GM21360 (cell line): ENCODE measurements at regions not wholly inside any gene's neighbourhood (a gene's known extent, or its start where the extent isn't known, plus 50 kb on each side); places are given as distances from the start of the nearest gene placed in this dataset.
"Not testable (repeated sequence)": the region's sequence is repeated elsewhere in the genome, so short reads cannot be mapped to it uniquely, and the experiment has no call there.

Experiments
- ATAC-seq: cut with Tn5 transposase; IDR thresholded peaks from one replicate; pipeline ENCODE4 v1.9.1; 2021; ENCODE audit warnings: mild to moderate bottlenecking, moderate library complexity; ENCODE audit not compliant: unreplicated experiment

DNA sequence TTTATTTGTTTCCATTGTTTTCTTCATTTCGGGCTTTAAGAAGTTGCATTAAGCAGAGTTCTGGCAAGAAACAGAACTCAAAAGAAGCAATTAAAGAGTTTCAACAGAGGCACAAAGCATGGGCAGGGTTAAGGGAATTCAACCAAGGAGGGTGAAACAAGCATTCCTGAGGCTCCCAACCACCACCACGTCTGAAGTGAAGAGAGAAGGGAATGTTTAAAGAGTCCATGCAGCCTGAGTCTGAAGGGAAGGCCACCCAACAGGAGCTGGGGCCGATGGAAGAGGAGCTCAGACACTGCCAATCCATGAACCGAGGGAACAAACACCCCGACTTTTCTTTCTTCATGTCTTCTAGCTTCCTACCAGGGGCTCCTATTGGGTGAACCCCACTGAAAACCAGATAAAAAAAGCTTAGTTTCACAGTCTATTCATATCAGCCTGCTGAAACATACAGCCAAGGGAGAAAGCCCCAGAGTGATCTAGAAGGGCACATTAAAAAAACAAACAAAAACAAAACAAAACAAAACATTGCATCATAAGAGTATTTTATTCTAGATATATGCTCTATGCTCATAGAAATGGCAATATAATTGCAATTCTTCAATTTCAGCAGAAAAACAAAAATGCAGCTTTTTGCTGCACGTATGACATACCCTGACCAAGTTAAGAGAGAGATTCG, 592.1 kb downstream of the TTLL7 start:
- ATAC-seq, result not testable (repeated sequence)

DNA sequence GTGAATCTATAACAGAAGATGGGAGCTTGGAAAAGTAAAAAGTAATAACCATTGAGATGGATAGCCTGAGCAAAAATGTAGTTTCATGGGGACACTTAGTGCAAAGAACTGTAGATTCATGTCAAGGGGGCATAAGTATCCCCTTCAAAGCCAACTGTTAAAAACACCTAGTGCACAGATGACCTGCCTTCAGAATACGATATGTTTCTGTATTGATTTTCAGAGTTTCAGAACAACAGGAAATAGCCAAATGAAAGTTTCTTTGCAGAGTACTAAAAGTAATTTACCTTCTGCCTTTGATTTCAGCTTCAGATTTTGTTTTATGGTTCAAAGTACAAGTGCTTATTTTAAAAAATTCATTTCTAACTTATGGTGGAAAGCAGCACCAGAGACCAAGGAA, 593.1 kb downstream of the TTLL7 start:
- not testable (repeated sequence) for ATAC-seq

DNA sequence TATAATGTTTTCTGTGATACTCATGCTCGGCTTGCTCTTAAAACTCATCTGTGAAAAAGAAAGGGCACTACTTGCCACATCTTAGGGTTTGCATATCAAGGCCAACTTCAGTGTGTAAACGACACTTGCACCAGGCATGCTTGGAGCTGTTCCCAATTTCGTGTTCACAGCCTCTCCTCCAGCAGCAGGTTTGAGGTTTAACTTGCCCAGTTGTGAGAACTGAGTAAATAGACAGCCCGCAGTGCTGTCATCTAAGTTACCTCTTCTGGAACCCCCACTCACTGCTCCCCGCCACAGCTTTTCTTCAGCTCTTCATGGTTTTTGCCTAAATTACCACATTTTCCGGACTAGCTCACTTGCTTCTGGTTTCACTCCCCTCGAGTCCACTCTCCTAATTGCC, 595.4 kb downstream of the TTLL7 start:
- ATAC-seq, result not testable (repeated sequence)

DNA sequence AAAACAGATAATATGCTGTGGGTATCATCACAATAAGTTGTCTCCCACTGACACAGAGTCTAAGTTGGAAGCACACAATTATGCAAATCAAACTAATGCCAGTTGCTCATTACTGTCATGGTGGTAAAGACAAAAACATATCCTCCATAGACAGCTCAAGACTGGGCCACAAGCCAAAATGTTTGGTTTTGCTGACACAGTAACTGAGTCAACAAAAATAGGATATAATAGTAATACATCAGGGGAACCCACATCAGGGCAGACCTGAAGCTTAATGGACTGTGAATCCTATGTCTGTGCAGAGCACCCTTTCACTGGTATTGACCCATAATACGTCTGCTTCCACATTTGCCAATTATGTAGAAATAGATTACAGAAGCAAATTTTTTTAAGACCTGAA, 597.8 kb downstream of the TTLL7 start:
- ATAC-seq, result not testable (repeated sequence)

DNA sequence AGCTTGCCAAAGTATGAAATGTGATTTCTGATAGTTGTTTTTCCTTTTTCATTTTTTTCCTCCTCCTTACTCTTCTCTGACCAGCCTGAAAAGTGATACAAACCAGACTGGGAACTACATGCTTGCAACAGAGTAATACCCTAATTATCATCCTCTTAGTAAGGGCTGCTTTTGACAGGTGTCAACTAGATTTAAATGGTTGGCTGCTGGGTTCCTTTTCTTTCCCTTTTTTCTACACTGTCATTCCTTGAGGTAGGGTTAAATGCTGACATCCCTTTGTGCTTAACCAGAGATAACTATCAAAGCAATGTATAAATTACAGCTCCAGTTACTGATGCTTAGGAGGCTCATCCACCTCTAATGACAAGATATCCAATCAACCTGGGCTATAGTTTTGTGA, 598.8 kb downstream of the TTLL7 start:
- ATAC-seq, result not testable (repeated sequence)

DNA sequence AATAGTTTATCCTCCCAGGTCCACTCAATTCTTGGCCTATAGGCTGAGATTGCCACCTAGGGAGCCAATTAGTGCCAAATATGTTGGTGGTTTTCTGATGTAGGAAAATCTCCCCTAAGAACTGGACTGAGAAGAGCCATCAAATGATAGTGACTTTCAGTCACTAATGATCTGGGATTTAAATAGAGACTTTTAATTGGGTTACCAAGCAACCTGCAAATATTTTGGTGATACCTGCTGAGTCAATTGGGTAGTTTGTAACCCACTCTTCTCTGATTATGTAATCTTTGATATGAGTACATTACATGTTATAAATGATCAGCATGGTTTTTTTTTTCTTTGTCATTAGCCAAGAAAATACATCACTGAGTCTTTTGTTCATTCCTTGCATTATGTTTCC, 600.8 kb downstream of the TTLL7 start:
- not testable (repeated sequence) for ATAC-seq

DNA sequence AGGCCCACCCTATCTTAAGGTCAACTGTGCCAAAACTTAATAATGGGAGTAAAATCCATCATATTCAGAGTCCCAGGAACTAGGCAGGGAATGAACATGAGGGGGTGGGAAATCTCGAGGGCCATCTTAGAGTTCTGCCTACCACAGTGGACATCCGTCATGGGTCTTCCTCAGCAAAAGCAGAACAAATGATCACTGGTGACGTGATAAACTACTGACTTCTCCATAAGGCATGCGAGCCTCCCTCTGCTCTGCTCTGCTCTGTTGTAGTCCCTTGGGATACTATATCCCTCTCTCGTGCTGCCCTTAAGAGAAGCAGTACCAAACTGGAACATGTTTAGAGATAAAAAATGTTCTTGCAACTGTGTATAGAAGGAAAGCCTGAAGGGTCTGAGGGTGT, 603.8 kb downstream of the TTLL7 start:
- not testable (repeated sequence) for ATAC-seq

DNA sequence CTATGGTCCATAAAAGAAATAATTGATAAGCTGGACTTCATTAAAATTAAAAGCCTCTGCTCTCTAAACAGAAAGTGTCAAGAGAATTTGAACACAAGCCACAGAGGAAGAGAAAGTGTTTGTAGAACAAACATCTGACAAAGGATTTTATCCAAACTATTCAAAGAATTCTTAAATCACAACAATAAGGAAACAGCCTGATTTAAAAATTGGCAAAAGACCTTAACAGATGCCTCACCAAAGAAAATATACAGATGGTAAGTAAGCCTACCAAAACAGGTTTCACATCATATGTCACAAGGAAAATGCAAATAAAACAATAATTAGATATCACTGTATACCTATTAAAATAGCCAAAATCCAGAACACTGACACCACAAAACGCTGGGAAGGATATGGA, 612.0 kb downstream of the TTLL7 start:
- ATAC-seq, result not testable (repeated sequence)

DNA sequence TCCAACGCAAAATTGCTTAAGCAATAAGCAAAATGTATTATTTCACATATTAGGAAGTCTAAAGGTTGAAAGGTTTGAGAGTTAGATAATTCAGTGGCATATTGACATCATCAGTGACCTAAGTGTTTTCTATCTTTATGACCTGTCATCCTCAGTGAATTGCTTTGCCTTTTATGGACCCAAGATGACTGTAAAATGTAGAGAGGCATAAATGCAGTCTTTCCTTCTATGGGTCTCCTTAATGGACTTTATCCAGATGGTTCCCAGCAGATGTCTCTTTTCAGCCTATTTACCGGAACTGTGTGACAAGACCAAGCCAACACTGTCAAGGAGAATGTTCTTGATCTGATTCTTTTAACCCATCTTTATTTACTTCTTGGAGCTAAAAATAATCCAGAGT, 615.8 kb downstream of the TTLL7 start:
- not testable (repeated sequence) for ATAC-seq

DNA sequence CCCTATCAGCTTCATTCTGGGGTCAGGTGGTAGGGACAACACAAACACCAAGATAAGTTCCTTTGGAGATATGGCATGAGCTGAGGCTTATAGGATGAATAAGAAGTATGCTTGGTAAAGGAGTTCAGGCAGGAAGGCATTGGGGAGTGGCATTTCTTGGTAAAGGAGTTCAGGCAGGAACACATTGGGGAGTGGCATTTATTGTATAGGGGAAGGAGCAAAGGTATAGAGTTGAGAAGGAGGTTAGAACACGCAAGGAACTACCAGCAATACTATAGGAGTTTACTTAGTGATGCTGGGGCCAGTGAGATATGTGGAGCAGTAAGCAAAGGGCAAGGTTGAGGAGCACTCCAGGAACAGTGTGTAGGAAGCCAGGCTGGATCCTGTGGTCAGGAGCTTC, 625.9 kb downstream of the TTLL7 start:
- ATAC-seq, result not testable (repeated sequence)

DNA sequence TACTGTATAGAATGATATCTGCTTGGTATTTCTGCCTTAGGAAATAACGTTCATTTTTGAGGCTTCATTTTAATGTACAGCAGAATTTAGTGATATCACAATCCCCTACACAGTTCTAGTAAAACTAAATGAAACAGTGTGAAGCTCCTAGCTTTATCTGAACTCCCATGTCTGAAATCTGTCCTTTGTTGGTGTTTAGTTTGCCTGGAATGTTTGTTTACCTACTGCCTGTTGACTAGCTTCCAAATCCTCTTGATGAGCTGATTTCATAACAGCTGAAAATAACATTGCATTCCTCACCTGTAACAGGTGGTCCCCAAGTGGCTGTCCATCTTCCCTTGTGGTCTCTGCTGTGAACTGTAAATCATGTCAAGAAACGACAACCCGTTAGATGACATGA, 629.1 kb downstream of the TTLL7 start:
- not testable (repeated sequence) for ATAC-seq

DNA sequence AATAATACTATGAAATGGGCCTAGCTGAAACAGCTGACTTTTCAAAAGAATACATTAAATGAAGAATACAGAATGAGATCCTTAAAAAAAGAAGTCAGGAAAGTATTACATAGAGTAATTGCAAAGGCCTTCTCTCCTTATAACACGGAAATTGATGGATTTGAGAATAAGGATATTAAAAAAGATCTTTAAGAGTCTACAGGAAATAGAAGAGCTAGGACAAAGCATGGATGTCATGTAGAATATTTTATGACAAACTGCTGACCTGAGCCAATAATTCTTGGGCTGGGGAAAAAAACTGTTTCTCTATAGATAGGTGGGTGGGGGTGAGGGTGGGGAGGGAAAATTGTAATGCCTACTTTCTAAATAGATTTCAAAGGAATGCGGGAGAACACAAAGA, 633.6 kb downstream of the TTLL7 start:
- not testable (repeated sequence) for ATAC-seq

DNA sequence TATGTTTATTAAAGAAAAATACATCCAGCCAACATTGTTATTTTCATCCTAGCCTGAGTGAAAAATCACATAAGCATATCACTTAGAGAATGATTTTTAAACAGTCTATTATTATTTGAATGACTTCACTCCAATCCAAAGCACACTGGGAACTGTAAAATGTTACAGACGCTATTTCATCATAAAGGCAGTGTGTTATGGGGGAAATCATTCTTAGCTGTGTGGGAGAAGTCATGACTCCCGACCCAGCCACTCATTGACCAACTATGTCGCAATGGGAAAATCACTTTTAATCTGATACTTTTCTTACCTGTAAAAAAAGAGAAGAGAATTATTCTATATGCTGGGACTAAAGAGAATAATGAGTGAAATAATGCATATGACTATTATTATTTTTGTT, 653.6 kb downstream of the TTLL7 start:
- not testable (repeated sequence) for ATAC-seq

DNA sequence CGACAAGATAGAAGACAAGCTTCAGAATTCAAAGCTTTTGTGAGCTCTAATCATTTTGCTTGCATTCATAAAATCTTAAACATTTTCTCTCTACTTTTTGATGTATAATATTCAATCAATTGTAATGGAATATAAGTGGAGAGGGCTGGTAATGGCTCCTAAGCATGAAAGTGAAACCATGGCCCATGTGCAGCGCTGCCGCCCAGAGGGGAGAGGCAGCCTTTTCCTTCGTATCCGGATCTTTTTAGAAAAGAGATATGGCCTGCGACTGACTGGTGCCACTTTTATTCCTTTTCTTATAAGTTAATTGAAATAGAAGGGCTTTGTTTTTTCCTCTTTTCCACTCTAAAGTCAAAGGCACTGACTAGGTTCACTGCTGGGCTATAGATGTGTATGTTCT, 655.2 kb downstream of the TTLL7 start:
- ATAC-seq, result not testable (repeated sequence)

DNA sequence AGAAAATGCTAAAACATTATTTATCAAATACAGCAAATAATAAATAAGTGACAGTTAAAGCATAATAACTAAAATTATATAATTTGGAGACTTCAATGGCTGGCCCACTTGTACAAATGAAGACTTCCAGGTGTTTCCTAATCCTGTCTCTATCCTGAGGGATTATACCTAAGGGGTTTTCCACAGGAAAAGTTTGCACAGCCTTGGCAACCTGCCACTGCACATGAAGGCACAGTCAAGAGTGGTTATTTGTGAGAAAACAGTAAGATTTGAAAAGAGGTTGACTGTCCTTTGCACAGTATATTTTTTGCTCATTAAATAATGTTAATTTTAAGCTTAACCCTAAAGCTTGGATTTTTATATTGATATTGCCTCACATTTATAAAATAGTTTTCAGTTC, 655.9 kb downstream of the TTLL7 start:
- not testable (repeated sequence) for ATAC-seq

DNA sequence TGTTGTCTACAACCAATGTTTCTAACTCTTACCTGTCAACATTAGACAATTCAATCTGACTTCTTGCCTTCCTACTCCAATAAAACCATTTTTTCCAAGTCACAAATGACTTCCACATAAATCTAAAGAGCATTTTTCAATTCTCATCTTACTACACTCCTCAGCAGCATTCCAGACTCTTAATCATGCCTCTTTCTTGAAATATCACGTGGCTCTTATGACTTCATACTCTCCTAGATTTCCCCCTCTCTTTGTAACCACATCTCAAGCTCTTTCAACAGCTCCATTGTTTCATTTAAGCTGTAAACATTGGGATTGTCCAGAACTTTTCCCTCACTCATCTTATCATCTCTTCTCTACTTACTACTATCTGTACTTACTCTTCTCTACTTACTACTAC, 666.6 kb downstream of the TTLL7 start:
- not testable (repeated sequence) for ATAC-seq

DNA sequence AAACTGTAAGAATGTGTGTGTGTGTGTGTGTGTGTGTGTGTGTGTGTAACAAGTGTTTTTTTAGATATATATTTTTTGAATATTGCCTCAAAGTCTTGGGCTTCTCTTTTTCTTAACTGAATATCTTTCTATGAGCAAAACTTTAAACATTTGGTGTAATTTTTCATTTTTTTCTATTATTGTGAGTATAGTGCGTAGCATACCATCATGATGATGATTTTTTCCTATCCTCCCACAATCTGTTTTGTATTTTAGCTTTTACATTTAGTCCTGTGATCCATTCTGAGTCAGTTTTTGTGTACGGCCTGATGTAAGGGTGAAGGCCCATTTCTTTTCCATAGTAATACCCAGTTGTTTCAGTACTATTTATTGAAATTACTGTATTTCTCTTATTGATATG, 680.6 kb downstream of the TTLL7 start:
- no peak for ATAC-seq

DNA sequence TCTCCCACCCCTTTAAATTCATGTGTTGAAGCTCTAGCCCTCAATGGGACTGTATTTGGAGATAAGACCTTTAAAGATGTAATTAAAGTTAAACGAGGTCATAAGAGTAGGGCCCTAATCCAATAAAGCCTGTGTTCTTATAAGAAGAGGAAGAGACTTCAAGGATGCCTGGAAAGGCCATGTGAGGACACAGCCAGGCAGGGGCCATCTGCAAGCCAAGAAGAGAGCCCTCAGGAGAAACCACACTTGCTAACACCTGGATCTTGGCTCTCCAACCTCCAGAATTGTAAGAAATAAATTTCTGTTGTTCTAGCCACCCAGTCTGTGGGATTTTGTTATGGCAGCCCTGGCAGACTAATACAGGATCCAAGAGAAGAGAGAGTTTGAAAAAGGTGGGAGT, 683.5 kb downstream of the TTLL7 start:
- not testable (repeated sequence) for ATAC-seq

DNA sequence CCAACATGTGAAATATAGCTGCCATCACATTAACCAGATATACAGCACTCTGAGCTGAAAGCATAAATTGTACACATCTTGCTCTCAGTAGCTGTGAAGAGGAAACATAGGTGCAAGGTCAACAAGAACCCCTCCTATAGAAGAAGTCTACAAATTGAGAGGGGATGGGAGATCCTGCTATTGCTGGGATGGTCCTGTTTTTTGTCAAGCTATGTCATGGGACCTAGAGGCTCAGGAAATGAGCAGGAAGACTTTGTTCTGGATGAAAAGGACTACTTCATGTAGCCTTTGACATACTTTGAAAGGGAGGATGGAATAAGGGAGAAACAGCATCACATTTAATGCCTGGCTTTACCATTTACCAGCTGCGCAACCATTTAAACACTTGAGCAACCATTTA, 688.8 kb downstream of the TTLL7 start:
- ATAC-seq, result not testable (repeated sequence)

DNA sequence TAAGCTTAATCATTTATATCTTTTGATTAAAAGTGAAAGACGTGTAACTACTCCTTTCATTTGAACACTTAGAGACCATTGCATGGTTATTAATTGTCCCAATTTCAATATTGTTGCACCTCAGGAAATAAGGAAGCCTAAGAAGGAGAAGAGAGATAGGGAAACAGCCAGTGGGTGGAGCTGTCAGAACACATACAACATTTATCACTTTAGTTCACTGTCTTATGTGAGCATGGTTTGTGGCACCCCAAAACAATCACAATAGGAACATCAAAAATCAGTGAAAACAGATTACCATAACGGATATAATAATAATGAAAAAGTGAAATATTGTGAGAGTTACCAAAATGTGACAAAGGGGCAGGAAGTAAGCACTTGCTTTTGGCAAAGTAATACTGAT, 689.9 kb downstream of the TTLL7 start:
- not testable (repeated sequence) for ATAC-seq

DNA sequence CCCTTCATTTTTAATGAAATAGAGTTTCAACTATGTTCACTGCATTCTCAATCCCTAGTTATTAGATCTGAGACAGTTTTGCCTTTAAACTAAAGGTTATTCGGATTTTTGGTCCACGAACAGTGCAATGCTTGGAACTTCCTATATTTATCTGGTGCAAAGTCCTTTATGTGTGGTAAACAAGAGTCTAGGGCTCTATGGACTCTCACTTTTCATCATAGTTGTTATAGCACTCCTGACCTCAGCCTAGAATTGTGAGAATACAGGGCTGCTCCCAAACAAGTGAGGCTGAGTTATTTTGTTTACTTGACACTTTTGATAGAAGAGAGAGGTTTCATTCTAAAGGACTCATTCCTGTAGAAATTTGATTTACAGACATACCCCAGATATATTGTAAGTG, 692.1 kb downstream of the TTLL7 start:
- not testable (repeated sequence) for ATAC-seq

DNA sequence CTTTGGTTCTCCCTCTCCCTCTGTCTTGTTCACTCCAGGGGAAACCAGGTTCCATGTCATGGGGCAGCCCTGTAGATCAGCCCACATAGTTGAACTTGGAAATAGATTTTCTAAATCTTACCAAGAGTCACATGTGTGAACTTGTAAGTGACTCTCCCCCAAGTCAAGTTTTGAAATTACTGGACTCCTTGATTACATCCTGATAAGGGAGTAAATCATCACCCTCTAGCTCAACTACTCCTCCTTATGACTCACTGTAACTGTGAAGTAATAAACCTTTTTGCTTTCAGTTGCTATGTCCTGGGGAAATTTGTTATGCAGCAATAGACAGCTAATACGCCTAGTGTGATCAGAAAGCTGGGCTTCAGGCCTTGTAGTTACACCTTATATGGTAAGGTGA, 703.3 kb downstream of the TTLL7 start:
- not testable (repeated sequence) for ATAC-seq

DNA sequence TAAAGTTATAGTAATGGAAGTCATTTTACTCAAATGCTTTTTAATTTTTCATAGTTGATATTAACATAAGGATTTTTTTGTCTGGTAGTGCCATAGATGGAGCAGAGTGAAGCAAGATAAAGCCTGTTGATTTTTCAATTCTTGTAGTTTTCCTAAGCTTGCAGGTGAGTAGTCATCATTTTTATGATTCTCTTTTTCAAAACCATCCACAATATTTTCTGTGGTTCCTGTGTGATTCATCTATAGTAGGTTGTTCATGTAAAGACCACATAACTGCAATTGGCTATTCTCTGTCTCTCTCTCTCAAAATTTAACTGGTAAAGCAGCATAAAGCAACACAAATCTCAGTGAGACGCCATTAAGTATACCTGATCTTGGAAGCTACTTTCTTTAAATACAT, 711.5 kb downstream of the TTLL7 start:
- not testable (repeated sequence) for ATAC-seq
